ENCODE measurements at regions not wholly inside any gene's neighbourhood (a gene's known extent, or its start where the extent isn't known, plus 50 kb on each side); places are given as distances from the start of the nearest gene placed in this dataset.
"Not testable (repeated sequence)": the region's sequence is repeated elsewhere in the genome, so short reads cannot be mapped to it uniquely, and the experiment has no call there.

GRCh38 chr21:5107637-5108036 is 5413.7 kb upstream of the TPTE start:
- TF ChIP-seq CTCF (conservative IDR thresholded peaks at IDR 0.05 in 1 of 2, IDR thresholded peaks at IDR 0.05 in 1 of 2; ENCODE audit: low read depth in 1 of 2, low read length in 2 of 2); EZH2 (IDR thresholded peaks at IDR 0.05; ENCODE audit: low read length, missing control alignments): not testable (repeated sequence)
